ENCODE measurements at regions not wholly inside any gene's neighbourhood (a gene's known extent, or its start where the extent isn't known, plus 50 kb on each side); places are given as distances from the start of the nearest gene placed in this dataset.

DNA sequence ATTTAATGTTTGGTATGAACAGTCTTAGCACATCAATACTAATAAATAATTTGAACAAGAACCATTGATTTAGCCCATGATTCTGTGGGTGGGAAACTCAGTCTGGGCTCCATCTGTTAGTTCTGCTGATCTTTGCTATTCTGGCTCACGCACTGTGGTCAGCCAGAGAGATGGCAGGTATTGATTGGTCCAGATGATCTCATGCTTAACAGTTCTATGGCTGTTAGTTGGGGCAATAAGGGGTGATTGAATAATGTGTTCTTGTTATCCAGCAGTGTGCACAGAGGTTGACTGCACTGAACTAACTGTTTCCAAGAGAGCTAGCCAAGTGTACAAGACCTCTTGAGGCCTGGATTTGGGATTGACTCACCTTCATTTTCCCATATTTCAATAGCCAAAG, 824.3 kb downstream of the SEMA5A start:
- no peak for ATAC-seq
- Histone ChIP-seq H3K4me2 (ENCODE audit: control insufficient read depth, insufficient read depth) (no peak overlapping the region), H3K4me3 (no peak overlapping the region), H3K27ac (ENCODE audit: control insufficient read depth, insufficient read depth) (no peak overlapping the region), H3K27me3 (replicated peaks in 1 of 2; ENCODE audit: control insufficient read depth in 2 of 2, insufficient read depth in 2 of 2, low read length in 1 of 2) (no peaks in the 10 kb centered on the region), H3K9me3 (replicated peaks; ENCODE audit: control insufficient read depth, insufficient read depth, low read length) (no peaks in the 10 kb centered on the region), H3K36me3 (ENCODE audit: control insufficient read depth in 2 of 2, insufficient read depth in 2 of 2, low read length in 1 of 2) (no peaks in the 10 kb centered on the region), H2AFZ (ENCODE audit: control insufficient read depth, low read depth, low read length) (no peak overlapping the region), H3K79me2 (ENCODE audit: control insufficient read depth, insufficient read depth, low read length) (no peaks in the 10 kb centered on the region), H4K20me1 (ENCODE audit: control insufficient read depth, insufficient read depth) (no peaks in the 10 kb centered on the region), H3K4me1 (ENCODE audit: control insufficient read depth, insufficient read depth, low read length) (no peaks in the 10 kb centered on the region), H3K9ac (ENCODE audit: control insufficient read depth, insufficient read depth, low read length) (no peak overlapping the region)
- DNase-seq (ENCODE audit: low read depth, low spot score) = no peak
- WGBS (ENCODE audit: insufficient coverage, insufficient replicate concordance, low lambda C conversion rate, missing lambda C conversion rate) = 0% methylated on average over 1 of the region's 1 CpG
- POLR2A ChIA-PET = no interaction called here
- no peak for TF ChIP-seq POLR2AphosphoS5 (IDR thresholded peaks at IDR 0.05; ENCODE audit: low read length)
- TF ChIP-seq, protein P1, sequence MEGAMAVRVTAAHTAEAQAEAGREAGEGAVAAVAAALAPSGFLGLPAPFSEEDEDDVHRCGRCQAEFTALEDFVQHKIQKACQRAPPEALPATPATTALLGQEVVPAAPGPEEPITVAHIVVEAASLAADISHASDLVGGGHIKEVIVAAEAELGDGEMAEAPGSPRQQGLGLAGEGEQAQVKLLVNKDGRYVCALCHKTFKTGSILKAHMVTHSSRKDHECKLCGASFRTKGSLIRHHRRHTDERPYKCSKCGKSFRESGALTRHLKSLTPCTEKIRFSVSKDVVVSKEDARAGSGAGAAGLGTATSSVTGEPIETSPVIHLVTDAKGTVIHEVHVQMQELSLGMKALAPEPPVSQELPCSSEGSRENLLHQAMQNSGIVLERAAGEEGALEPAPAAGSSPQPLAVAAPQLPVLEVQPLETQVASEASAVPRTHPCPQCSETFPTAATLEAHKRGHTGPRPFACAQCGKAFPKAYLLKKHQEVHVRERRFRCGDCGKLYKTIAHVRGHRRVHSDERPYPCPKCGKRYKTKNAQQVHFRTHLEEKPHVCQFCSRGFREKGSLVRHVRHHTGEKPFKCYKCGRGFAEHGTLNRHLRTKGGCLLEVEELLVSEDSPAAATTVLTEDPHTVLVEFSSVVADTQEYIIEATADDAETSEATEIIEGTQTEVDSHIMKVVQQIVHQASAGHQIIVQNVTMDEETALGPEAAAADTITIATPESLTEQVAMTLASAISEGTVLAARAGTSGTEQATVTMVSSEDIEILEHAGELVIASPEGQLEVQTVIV (IDR thresholded peaks at IDR 0.05; ENCODE audit: borderline replicate concordance, partially characterized antibody) = no peak
- no peak for TF ChIP-seq SPI1 (IDR thresholded peaks at IDR 0.05; ENCODE audit: borderline replicate concordance, insufficient read depth, low read depth, low read length)
- TF ChIP-seq BRCA1 (IDR thresholded peaks at IDR 0.05; ENCODE audit: low read depth, low read length) = no peak
- no peak for TF ChIP-seq EED (IDR thresholded peaks at IDR 0.05; ENCODE audit: low read depth)
- TF ChIP-seq GATAD2B (conservative IDR thresholded peaks at IDR 0.05; ENCODE audit: low read depth) = no peak
- TF ChIP-seq TARDBP (IDR thresholded peaks at IDR 0.05; ENCODE audit: borderline replicate concordance) = no peak
- no peak for TF ChIP-seq ZSCAN29 (IDR thresholded peaks at IDR 0.05)
- TF ChIP-seq CREM (IDR thresholded peaks at IDR 0.05; ENCODE audit: low read depth) = no peak
- TF ChIP-seq E2F8 (IDR thresholded peaks at IDR 0.05; ENCODE audit: low read depth, partially characterized antibody) = no peak
- FAIRE-seq = no peak
- CTCF ChIA-PET = no interaction called here
- in situ Hi-C loops (cut with MboI) (no loop called here), intact Hi-C loops (cut with micrococcal nuclease; ENCODE audit: unreplicated experiment) (no loop called here)
- RAD21 ChIA-PET (ENCODE audit: unreplicated experiment) = no interaction called here
- SMC1A ChIA-PET (ENCODE audit: uncharacterized antibody, unreplicated experiment) = no interaction called here
- BruUV-seq (replicated peaks) = no TSS peak

All from GM12878 (cell line).